ENCODE measurements at regions not wholly inside any gene's neighbourhood (a gene's known extent, or its start where the extent isn't known, plus 50 kb on each side); places are given as distances from the start of the nearest gene placed in this dataset.

- no peaks in the 10 kb centered on the region for H3K27me3 Mint-ChIP-seq (ENCODE audit: low read depth)
- peak overlapping the region; percentile 59; the same call in 1 of the 2 replicates for H3K27ac Mint-ChIP-seq
- peaks cover 68% of the 10 kb centered on the region for H3K4me1 Mint-ChIP-seq
- H3K4me3 Mint-ChIP-seq: no peak overlapping the region
- POLR2A ChIA-PET: no interaction called here
- ATAC-seq (no peak), DNase-seq (ENCODE audit: low spot score) (no peak)
- CTCF ChIA-PET: no interaction called here
- no peaks in the 10 kb centered on the region for H3K36me3 Mint-ChIP-seq
- TF ChIP-seq ZNF317 (CRISPR knock-in tag; IDR thresholded peaks at IDR 0.05; ENCODE audit: borderline replicate concordance, low read depth) (peak; percentile 68), HMGA2 (CRISPR knock-in tag; IDR thresholded peaks at IDR 0.05) (no peak)
- H3K9me3 Mint-ChIP-seq: no peaks in the 10 kb centered on the region
Observed at GRCh38 chr12:75953312-75953906, 78.2 kb downstream of the PHLDA1 start.

- no peak for DNase-seq (ENCODE audit: low spot score)
- peaks cover 73% of the 10 kb centered on the region for H3K4me1 Mint-ChIP-seq
- no peaks in the 10 kb centered on the region for H3K36me3 Mint-ChIP-seq
- no peak for TF ChIP-seq ZNF423 (CRISPR knock-in tag; IDR thresholded peaks at IDR 0.05)
- no peak for TF ChIP-seq ZMAT4 (CRISPR knock-in tag; IDR thresholded peaks at IDR 0.05)
- no peak for TF ChIP-seq FOXK1 (CRISPR knock-in tag; IDR thresholded peaks at IDR 0.05)
- TF ChIP-seq FOXP1 (CRISPR knock-in tag; IDR thresholded peaks at IDR 0.05; ENCODE audit: borderline replicate concordance): no peak
- no peak for TF ChIP-seq ERG (CRISPR knock-in tag; IDR thresholded peaks at IDR 0.05)
- TF ChIP-seq NFYB (CRISPR knock-in tag; conservative IDR thresholded peaks at IDR 0.05; ENCODE audit: low read depth): no peak
- no peak for TF ChIP-seq MXD4 (CRISPR knock-in tag; IDR thresholded peaks at IDR 0.05; ENCODE audit: borderline replicate concordance)
- no peak for TF ChIP-seq ATF1 (CRISPR knock-in tag; IDR thresholded peaks at IDR 0.05)
- TF ChIP-seq ZSCAN18 (CRISPR knock-in tag; IDR thresholded peaks at IDR 0.05): no peak
- no peak for TF ChIP-seq ARID4B (CRISPR knock-in tag; IDR thresholded peaks at IDR 0.05; ENCODE audit: borderline replicate concordance)
- no peak for TF ChIP-seq RORB (CRISPR knock-in tag; IDR thresholded peaks at IDR 0.05)
- no peak for TF ChIP-seq GABPB1 (CRISPR knock-in tag; IDR thresholded peaks at IDR 0.05)
- TF ChIP-seq ZNF138 (CRISPR knock-in tag; conservative IDR thresholded peaks at IDR 0.05): no peak
- no peak for TF ChIP-seq ZNF121 (CRISPR knock-in tag; IDR thresholded peaks at IDR 0.05)
- no peak for TF ChIP-seq ATF6 (CRISPR knock-in tag; IDR thresholded peaks at IDR 0.05)
- H3K27me3 Mint-ChIP-seq (ENCODE audit: low read depth): no peaks in the 10 kb centered on the region
- peak overlapping the region; percentile 79 for H3K27ac Mint-ChIP-seq
- ChIA-PET CTCF (interaction anchor here (0.6 kb wide), 1 partner anchor 24 kb away, joined by 3 read pairs; no protein-coding TSS in a partner anchor), POLR2A (interaction anchor here (0.7 to 1.9 kb wide), 2 partner anchors 8 to 74 kb away, joined by 5 read pairs; no protein-coding TSS in a partner anchor)
- H3K9me3 Mint-ChIP-seq: no peaks in the 10 kb centered on the region
- no peak for ATAC-seq
- no peak overlapping the region for H3K4me3 Mint-ChIP-seq
Observed at GRCh38 chr12:75951399-75952278, 79.9 kb downstream of the PHLDA1 start.

Measured in WTC11 (cell line).